OCI-LY7 (cell line): ENCODE measurements at regions not wholly inside any gene's neighbourhood (a gene's known extent, or its start where the extent isn't known, plus 50 kb on each side); places are given as distances from the start of the nearest gene placed in this dataset.

Experiments used
- EZH2phosphoT487 ChIP-seq: fragments of 200-600 bp; sonication (generic); IDR thresholded peaks from 2 replicates; pipeline ENCODE4 v1.6.1; 2018; ENCODE audit warnings: low read depth, borderline replicate concordance, mild to moderate bottlenecking, mixed run types, antibody characterized with exemption, low read length, moderate library complexity, mixed read lengths
- TF ChIP-seq, protein P1 (sequence below): fragments of 200-600 bp; sonication (generic); conservative IDR thresholded peaks from 2 replicates; pipeline ENCODE4 v1.5.1; 2014; ENCODE audit warnings: mild to moderate bottlenecking, antibody characterized with exemption, low read length, moderate library complexity, mixed read lengths

DNA sequence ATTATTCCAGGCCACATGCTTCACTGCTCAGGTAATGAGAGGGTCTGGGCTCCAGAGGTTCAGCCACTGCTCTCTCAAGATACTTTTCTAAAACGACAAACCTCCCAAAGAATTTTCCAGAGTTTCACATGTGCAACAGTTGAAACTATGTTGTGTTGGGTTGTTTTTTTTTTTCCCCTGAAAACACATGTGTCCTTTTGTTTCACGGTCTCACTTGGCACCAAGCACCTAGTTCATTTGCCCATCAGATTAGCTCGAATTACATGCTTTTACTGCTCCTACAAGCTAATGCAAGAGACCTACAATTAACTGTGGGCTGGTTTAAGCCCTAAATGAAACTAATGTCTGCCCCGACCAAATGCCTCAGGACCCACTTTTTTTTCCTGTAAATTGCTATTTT lies 313.3 kb downstream of the FGFR2 start:
- TF ChIP-seq, protein P1, sequence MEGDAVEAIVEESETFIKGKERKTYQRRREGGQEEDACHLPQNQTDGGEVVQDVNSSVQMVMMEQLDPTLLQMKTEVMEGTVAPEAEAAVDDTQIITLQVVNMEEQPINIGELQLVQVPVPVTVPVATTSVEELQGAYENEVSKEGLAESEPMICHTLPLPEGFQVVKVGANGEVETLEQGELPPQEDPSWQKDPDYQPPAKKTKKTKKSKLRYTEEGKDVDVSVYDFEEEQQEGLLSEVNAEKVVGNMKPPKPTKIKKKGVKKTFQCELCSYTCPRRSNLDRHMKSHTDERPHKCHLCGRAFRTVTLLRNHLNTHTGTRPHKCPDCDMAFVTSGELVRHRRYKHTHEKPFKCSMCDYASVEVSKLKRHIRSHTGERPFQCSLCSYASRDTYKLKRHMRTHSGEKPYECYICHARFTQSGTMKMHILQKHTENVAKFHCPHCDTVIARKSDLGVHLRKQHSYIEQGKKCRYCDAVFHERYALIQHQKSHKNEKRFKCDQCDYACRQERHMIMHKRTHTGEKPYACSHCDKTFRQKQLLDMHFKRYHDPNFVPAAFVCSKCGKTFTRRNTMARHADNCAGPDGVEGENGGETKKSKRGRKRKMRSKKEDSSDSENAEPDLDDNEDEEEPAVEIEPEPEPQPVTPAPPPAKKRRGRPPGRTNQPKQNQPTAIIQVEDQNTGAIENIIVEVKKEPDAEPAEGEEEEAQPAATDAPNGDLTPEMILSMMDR: no peak
- no peak for TF ChIP-seq EZH2phosphoT487
